Fibroblast of lung (primary cell): ENCODE measurements at regions not wholly inside any gene's neighbourhood (a gene's known extent, or its start where the extent isn't known, plus 50 kb on each side); places are given as distances from the start of the nearest gene placed in this dataset.

Experiments
- DNase-seq, 2 donors: peaks; one replicate each; pipeline versions ENCODE4 v3.0.0 to v3.0.0-alpha.2; 2010; ENCODE audit warnings: low read depth in 2 of 2
- H2AFZ ChIP-seq: 2 replicates; pipeline ENCODE4 v1.5.1; 2012; ENCODE audit warnings: low read length, control low read depth, inconsistent platforms
- H3K27ac ChIP-seq: 2 replicates; pipeline ENCODE4 v1.5.1; 2011; ENCODE audit warnings: low read length, control low read depth; ENCODE audit not compliant: insufficient read depth
- H3K27me3 ChIP-seq: 2 replicates; pipeline ENCODE4 v1.5.1; 2011; ENCODE audit warnings: mild to moderate bottlenecking, low read length; ENCODE audit not compliant: control insufficient read depth, insufficient read depth
- H3K36me3 ChIP-seq: 2 replicates; pipeline ENCODE4 v1.5.1; 2011; ENCODE audit warnings: low read length; ENCODE audit not compliant: control insufficient read depth, insufficient read depth
- H3K4me1 ChIP-seq: 2 replicates; pipeline ENCODE4 v1.5.1; 2011; ENCODE audit warnings: low read length; ENCODE audit not compliant: control insufficient read depth, insufficient read depth; ENCODE audit errors: extremely low read depth
- H3K4me2 ChIP-seq: 2 replicates; pipeline ENCODE4 v1.5.1; 2011; ENCODE audit warnings: low read length, control low read depth; ENCODE audit not compliant: insufficient read depth; ENCODE audit errors: extremely low read depth
- H3K4me3 ChIP-seq, 4 experiments: fragments of 200-600 bp in 1 of 4; sonication (generic) in 1 of 4; replicated peaks in 1 of 4; 2 replicates each; pipeline ENCODE4 v1.5.1; 2011 to 2016; ENCODE audit warnings: low read length in 4 of 4, low read depth in 3 of 4, mild to moderate bottlenecking in 3 of 4, control low read depth in 2 of 4, inconsistent platforms in 1 of 4, mixed read lengths in 1 of 4; ENCODE audit not compliant: insufficient read depth in 1 of 4; ENCODE audit errors: control extremely low read depth in 1 of 4
- H3K79me2 ChIP-seq: 2 replicates; pipeline ENCODE4 v1.5.1; 2012; ENCODE audit warnings: mild to moderate bottlenecking, low read length, inconsistent platforms; ENCODE audit not compliant: control insufficient read depth, insufficient read depth
- H3K9ac ChIP-seq: 2 replicates; pipeline ENCODE4 v1.5.1; 2011; ENCODE audit warnings: mild to moderate bottlenecking, low read length, control low read depth; ENCODE audit not compliant: insufficient read depth
- H3K9me3 ChIP-seq: 2 replicates; pipeline ENCODE4 v1.5.1; 2012; ENCODE audit warnings: low read depth, low read length; ENCODE audit not compliant: control insufficient read depth, insufficient read depth
- H4K20me1 ChIP-seq: 2 replicates; pipeline ENCODE4 v1.5.1; 2011; ENCODE audit warnings: low read length; ENCODE audit not compliant: control insufficient read depth, insufficient read depth; ENCODE audit errors: extremely low read depth
- EZH2 ChIP-seq: IDR thresholded peaks from 2 replicates; pipeline ENCODE4 v1.5.1; 2012; ENCODE audit warnings: low read length, control low read depth, mild to moderate bottlenecking; ENCODE audit errors: missing control alignments
- TF ChIP-seq, protein P1 (sequence below), 2 donors: IDR thresholded peaks in 1 of 2; conservative IDR thresholded peaks in 1 of 2; 1 replicate in 1 of 2; 2 replicates in 1 of 2; pipeline ENCODE4 v1.5.1; 2011 to 2012; ENCODE audit warnings: low read length in 2 of 2, control low read depth in 1 of 2, inconsistent platforms in 1 of 2, low read depth in 1 of 2, mild to moderate bottlenecking in 1 of 2

DNA sequence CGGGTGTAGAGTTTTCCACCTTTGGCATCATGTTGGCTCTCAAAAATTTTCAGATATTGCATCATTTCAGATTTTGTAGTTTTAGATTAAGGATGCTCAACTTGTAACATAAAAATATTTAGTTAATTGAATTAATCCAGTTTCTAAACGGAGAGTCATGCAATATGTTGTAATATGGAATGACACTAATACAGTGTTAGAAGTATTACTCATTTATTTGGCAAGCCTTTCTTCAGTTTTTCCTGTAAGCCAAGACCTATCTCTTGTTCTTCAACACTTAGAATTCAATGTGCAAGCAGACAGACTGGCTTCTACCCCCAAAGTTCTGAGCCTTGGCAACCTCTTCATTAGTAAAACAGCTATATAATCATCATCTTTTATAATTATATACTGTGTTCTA is 985.0 kb upstream of the GOT2 start:
- Histone ChIP-seq H3K27me3 (no peaks in the 10 kb centered on the region), H3K4me2 (no peak overlapping the region), H4K20me1 (no peaks in the 10 kb centered on the region), H3K9me3 (no peaks in the 10 kb centered on the region), H3K27ac (no peak overlapping the region), H3K4me1 (no peaks in the 10 kb centered on the region), H3K36me3 (no peaks in the 10 kb centered on the region), H3K79me2 (no peaks in the 10 kb centered on the region), H3K4me3 (no peak overlapping the region), H3K9ac (no peak overlapping the region), H2AFZ (no peak overlapping the region)
- DNase-seq, result peak; percentile 13 to 35
- TF ChIP-seq, protein P1, sequence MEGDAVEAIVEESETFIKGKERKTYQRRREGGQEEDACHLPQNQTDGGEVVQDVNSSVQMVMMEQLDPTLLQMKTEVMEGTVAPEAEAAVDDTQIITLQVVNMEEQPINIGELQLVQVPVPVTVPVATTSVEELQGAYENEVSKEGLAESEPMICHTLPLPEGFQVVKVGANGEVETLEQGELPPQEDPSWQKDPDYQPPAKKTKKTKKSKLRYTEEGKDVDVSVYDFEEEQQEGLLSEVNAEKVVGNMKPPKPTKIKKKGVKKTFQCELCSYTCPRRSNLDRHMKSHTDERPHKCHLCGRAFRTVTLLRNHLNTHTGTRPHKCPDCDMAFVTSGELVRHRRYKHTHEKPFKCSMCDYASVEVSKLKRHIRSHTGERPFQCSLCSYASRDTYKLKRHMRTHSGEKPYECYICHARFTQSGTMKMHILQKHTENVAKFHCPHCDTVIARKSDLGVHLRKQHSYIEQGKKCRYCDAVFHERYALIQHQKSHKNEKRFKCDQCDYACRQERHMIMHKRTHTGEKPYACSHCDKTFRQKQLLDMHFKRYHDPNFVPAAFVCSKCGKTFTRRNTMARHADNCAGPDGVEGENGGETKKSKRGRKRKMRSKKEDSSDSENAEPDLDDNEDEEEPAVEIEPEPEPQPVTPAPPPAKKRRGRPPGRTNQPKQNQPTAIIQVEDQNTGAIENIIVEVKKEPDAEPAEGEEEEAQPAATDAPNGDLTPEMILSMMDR (conservative IDR thresholded peaks at IDR 0.05 in 1 of 2, IDR thresholded peaks at IDR 0.05 in 1 of 2; ENCODE audit: low read depth in 1 of 2, low read length in 2 of 2), result no peak
- no peak for TF ChIP-seq EZH2

DNA sequence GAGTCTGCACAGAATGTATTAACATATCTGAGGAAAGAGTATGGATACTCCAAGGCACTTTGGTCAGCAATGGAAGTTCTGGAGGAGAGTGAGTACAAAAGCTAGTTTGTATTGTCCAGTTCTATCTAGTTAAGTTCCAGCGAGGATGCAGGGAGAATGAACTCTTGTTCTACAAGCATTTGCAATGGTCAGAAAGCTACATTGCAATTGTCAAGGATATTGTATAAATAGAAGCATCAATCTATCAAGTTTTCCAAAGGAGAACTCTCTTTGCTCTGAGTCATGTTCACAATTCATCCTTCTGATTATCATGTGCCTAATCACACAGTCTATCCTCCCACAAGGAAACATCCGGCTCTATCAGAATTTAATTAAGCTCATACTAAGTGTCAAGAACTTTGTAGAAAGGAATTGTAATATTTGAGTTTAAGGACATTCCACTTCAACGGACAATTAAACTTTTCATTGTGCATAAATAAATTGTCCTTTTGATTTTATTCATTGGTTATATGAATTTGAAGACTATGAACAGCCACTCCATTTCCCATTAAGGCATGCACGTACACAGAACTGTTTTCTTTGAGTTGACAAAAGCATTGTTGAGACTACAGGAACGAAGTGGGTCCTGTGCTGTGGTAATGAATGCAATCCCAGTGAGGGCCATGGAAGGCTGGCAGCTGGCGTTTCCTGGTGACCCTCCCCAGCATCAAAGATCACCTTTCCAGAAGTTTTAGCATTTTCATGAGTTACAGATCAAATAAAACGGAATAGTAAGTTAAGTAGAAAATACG is 973.5 kb upstream of the GOT2 start:
- Histone ChIP-seq H3K79me2 (no peaks in the 10 kb centered on the region), H3K36me3 (no peaks in the 10 kb centered on the region), H3K27me3 (no peaks in the 10 kb centered on the region), H3K27ac (no peak overlapping the region), H2AFZ (no peak overlapping the region), H3K9ac (no peak overlapping the region), H3K4me1 (no peaks in the 10 kb centered on the region), H4K20me1 (no peaks in the 10 kb centered on the region), H3K9me3 (no peaks in the 10 kb centered on the region), H3K4me3 (no peak overlapping the region), H3K4me2 (no peak overlapping the region)
- no peak for TF ChIP-seq EZH2
- DNase-seq, result no peak

DNA sequence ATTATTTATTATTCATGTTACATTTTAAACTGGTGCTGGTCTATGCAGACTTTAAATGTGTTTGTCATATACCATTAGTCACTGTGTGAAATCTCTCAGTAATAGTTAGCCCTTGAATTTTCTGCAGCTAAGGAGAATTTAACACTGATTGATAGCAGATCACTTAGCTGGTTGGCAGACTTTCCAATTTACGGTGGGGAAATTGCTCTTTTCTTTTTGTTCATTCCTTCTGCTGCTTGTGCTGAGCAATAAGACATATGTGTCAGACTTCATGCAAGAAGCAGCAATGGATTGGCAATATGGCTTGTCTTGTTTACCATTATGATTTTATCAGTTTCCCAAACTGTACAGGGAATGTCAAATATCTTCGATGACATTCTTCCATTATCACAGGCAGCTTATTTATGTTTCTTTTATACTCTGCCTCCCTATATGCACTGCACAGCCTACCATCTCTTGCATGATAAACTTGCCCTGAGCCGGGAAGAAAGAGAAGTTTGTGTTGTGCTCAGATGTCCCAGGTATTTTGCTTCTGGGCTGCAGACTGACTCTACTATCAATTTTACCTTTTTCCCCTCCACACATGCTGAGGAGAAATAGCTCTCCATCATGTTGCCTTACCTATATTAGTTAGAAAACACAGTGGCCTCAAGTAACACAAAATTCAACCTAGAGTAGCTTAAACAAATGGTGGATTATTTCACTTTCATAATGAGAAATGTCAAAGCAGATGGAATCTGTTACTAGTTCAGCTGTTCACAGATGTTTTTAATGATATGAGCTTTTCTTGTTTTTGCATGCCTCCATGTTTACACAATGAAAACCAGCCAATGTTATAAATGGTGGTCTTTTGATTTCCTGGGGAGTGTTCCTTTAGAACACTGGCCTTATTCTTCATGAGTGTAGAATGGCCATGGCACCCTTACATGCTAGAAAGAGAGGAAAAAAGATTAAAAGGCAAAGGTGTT is 968.1 kb upstream of the GOT2 start:
- DNase-seq, result peak in 1 of 2 donors; percentile 57
- Histone ChIP-seq H4K20me1 (no peaks in the 10 kb centered on the region), H3K79me2 (no peaks in the 10 kb centered on the region), H3K9ac (no peak overlapping the region), H3K9me3 (no peaks in the 10 kb centered on the region), H3K27ac (no peak overlapping the region), H3K27me3 (no peaks in the 10 kb centered on the region), H3K4me3 (no peak overlapping the region), H3K36me3 (no peaks in the 10 kb centered on the region), H2AFZ (no peak overlapping the region), H3K4me2 (no peak overlapping the region), H3K4me1 (peaks cover 2% of the 10 kb centered on the region)
- TF ChIP-seq EZH2, result no peak
- TF ChIP-seq, protein P1 (conservative IDR thresholded peaks at IDR 0.05 in 1 of 2, IDR thresholded peaks at IDR 0.05 in 1 of 2; ENCODE audit: low read depth in 1 of 2, low read length in 2 of 2), result no peak
